Body of pancreas (tissue), 4 donors: ENCODE measurements at regions not wholly inside any gene's neighbourhood (a gene's known extent, or its start where the extent isn't known, plus 50 kb on each side); places are given as distances from the start of the nearest gene placed in this dataset.
A peak's percentile ranks its signal among the peaks of the same experiment; 100 is the strongest.
"Not testable (repeated sequence)": the region's sequence is repeated elsewhere in the genome, so short reads cannot be mapped to it uniquely, and the experiment has no call there.

Source experiments
- ATAC-seq: fragments of 150-250 bp; one replicate; pipeline ENCODE4 v1.9.1; 2016
- DNase-seq, 4 donors: peaks; one replicate each; pipeline ENCODE4 v3.0.0-alpha.2; 2019
- H3K27ac ChIP-seq, 4 donors: fragments of 200-600 bp; sonication (generic); 1 replicate in 3 of 4; 2 replicates in 1 of 4; pipeline versions ENCODE4 v1.5.1 to v1.6.1; 2016 to 2019; ENCODE audit warnings: mild to moderate bottlenecking in 1 of 4, mixed read lengths in 1 of 4, moderate library complexity in 1 of 4
- H3K27me3 ChIP-seq, 2 donors: fragments of 200-600 bp; sonication (generic); one replicate each; pipeline ENCODE4 v1.6.0; 2016; ENCODE audit warnings: mild to moderate bottlenecking in 1 of 2
- H3K36me3 ChIP-seq, 2 donors: fragments of 200-600 bp; sonication (generic); replicated peaks in 1 of 2; 2 replicates each; pipeline ENCODE4 v1.5.1; 2016; ENCODE audit warnings: low read depth in 2 of 2; ENCODE audit not compliant: insufficient read depth in 1 of 2
- H3K4me1 ChIP-seq: fragments of 200-600 bp; sonication (generic); one replicate; pipeline ENCODE4 v1.6.0; 2016
- H3K4me3 ChIP-seq, 2 donors: fragments of 200-600 bp; sonication (generic); 1 replicate in 1 of 2; 2 replicates in 1 of 2; pipeline ENCODE4 v1.5.1; 2016 to 2019
- H3K9me3 ChIP-seq, 3 donors: fragments of 200-600 bp; sonication (generic); 1 replicate in 2 of 3; 2 replicates in 1 of 3; pipeline ENCODE4 v1.5.1; 2016
- CTCF ChIP-seq, 7 experiments: fragments of 450-650 bp in 4 of 7; fragments of 200-600 bp in 3 of 7; sonication (generic) in 3 of 7; IDR thresholded peaks; one replicate each; pipeline ENCODE4 v1.5.1; 2016 to 2019; ENCODE audit warnings: antibody characterized with exemption in 7 of 7
- POLR2A ChIP-seq, 3 donors: fragments of 450-650 bp; IDR thresholded peaks; one replicate each; pipeline ENCODE4 v1.6.1; 2016; ENCODE audit warnings: antibody characterized with exemption in 3 of 3, mild to moderate bottlenecking in 2 of 3
- WGBS, 2 donors: methylation state at CpG; one replicate each; pipeline ENCODE4 v1.1.5; 2017; 5-methylcytosine and 5-hydroxymethylcytosine counted together
- intact Hi-C: fragments of 100-400 bp; cut with DNase I; formaldehyde crosslinking; loops from one replicate; pipeline ENCODE4 v1.15.1; 2023

- no peak for DNase-seq
- H3K9me3 ChIP-seq, result no peaks in the 10 kb centered on the region
- TF ChIP-seq CTCF (IDR thresholded peaks at IDR 0.05) (no peak), POLR2A (IDR thresholded peaks at IDR 0.05) (no peak)
- intact Hi-C loops, result no loop called here
- H3K36me3 ChIP-seq, result no peaks in the 10 kb centered on the region
- H3K27me3 ChIP-seq, result no peaks in the 10 kb centered on the region
- H3K4me3 ChIP-seq, result no peak overlapping the region
- ATAC-seq, result no peak
- H3K4me1 ChIP-seq, result no peaks in the 10 kb centered on the region
- no peak overlapping the region for H3K27ac ChIP-seq
- 55% methylated on average over 3 of the region's 3 CpGs for WGBS, 2 donors
Measured at GRCh38 chr15:38642689-38643270, 78.2 kb upstream of the RASGRP1 start.

GRCh38 chr15:38644353-38644752 is 79.7 kb upstream of the RASGRP1 start:
- H3K36me3 ChIP-seq, intact Hi-C loops, H3K4me3 ChIP-seq, DNase-seq, H3K4me1 ChIP-seq, ATAC-seq, H3K27me3 ChIP-seq, H3K27ac ChIP-seq, H3K9me3 ChIP-seq: not testable (repeated sequence)
- 77 to 80% methylated on average over 3 of the region's 3 CpGs for WGBS, 2 donors

GRCh38 chr15:38646716-38647115 is 82.1 kb upstream of the RASGRP1 start:
- Histone ChIP-seq H3K4me1 (no peaks in the 10 kb centered on the region), H3K27me3 (no peaks in the 10 kb centered on the region), H3K36me3 (no peaks in the 10 kb centered on the region), H3K4me3 (no peak overlapping the region), H3K27ac (no peak overlapping the region), H3K9me3 (no peaks in the 10 kb centered on the region)
- no peak for DNase-seq
- intact Hi-C loops, result no loop called here
- 61 to 75% methylated on average over 3 of the region's 3 CpGs for WGBS, 2 donors
- no peak for ATAC-seq
- no peak for TF ChIP-seq CTCF (IDR thresholded peaks at IDR 0.05)
- no peak for TF ChIP-seq POLR2A (IDR thresholded peaks at IDR 0.05)

GRCh38 chr15:38647683-38648082 is 83.1 kb upstream of the RASGRP1 start:
- no peaks in the 10 kb centered on the region for H3K36me3 ChIP-seq
- intact Hi-C loops, result no loop called here
- no peaks in the 10 kb centered on the region for H3K27me3 ChIP-seq
- H3K4me1 ChIP-seq, result no peaks in the 10 kb centered on the region
- no peak overlapping the region for H3K4me3 ChIP-seq
- TF ChIP-seq CTCF (IDR thresholded peaks at IDR 0.05) (peak in 5 of 7 experiments; percentile 25 to 50 (median 37)), POLR2A (IDR thresholded peaks at IDR 0.05) (no peak)
- DNase-seq, result peak in 1 of 4 donors; percentile 14
- H3K27ac ChIP-seq, result peak overlapping the region in 1 of 4 donors; percentile 30
- H3K9me3 ChIP-seq, result no peaks in the 10 kb centered on the region
- ATAC-seq, result peak; percentile 63

GRCh38 chr15:38648121-38648843 is 83.7 kb upstream of the RASGRP1 start:
- no peaks in the 10 kb centered on the region for H3K9me3 ChIP-seq
- no peaks in the 10 kb centered on the region for H3K27me3 ChIP-seq
- H3K4me3 ChIP-seq, result no peak overlapping the region
- peak overlapping the region in 1 of 4 donors; percentile 30 for H3K27ac ChIP-seq
- DNase-seq, result no peak
- no peak for TF ChIP-seq POLR2A (IDR thresholded peaks at IDR 0.05)
- TF ChIP-seq CTCF (IDR thresholded peaks at IDR 0.05), result no peak
- H3K36me3 ChIP-seq, result no peaks in the 10 kb centered on the region
- no peaks in the 10 kb centered on the region for H3K4me1 ChIP-seq
- peak; percentile 52 for ATAC-seq
- 41 to 48% methylated on average over 10 of the region's 10 CpGs for WGBS, 2 donors
- intact Hi-C loops, result no loop called here
